Esophagus mucosa (tissue), 1 donor: ENCODE measurements at regions not wholly inside any gene's neighbourhood (a gene's known extent, or its start where the extent isn't known, plus 50 kb on each side); places are given as distances from the start of the nearest gene placed in this dataset.
"Not testable (repeated sequence)": the region's sequence is repeated elsewhere in the genome, so short reads cannot be mapped to it uniquely, and the experiment has no call there.

ENCODE experiments used
- ATAC-seq: fragments of 200-7000 bp; cut with Tn5 transposase; one replicate; pipeline ENCODE4 v1.9.1; 2020
- donor health status: DM: yes; HTN: yes; CAD: no.

GRCh38 chr5:89320421-89321277, 437.7 kb upstream of the MEF2C start:
- ATAC-seq: no peak

- not testable (repeated sequence) for ATAC-seq
These were observed 434.9 kb upstream of the MEF2C start for GRCh38 chr5:89317838-89318237.

- ATAC-seq: no peak
These were observed 432.5 kb upstream of the MEF2C start for GRCh38 chr5:89315286-89316100.

GRCh38 chr5:89313804-89314588, 431.0 kb upstream of the MEF2C start:
- no peak for ATAC-seq

GRCh38 chr5:89313044-89313443, 430.1 kb upstream of the MEF2C start:
- ATAC-seq: no peak

GRCh38 chr5:89309268-89309667, 426.3 kb upstream of the MEF2C start:
- ATAC-seq: no peak

GRCh38 chr5:89308606-89309040, 425.6 kb upstream of the MEF2C start:
- no peak for ATAC-seq

GRCh38 chr5:89307972-89308371, 425.0 kb upstream of the MEF2C start:
- no peak for ATAC-seq

DNA sequence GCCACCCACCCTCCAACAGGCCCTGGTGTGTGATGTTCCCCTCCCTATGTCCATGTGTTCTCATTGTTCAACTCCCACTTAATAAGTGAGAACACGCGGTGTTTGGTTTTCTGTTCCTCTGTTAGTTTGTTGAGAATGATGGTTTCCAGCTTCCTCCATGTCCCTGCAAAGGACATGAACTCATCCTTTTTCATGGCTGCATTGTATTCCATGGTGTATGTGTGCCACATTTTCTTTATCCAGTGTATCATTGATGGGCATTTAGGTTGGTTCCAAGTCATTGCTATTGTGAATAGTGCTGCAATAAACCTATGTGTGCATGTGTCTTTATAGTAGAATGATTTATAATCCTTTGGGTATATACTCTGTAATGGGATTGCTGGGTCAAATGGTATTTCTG, 424.2 kb upstream of the MEF2C start:
- ATAC-seq: not testable (repeated sequence)

DNA sequence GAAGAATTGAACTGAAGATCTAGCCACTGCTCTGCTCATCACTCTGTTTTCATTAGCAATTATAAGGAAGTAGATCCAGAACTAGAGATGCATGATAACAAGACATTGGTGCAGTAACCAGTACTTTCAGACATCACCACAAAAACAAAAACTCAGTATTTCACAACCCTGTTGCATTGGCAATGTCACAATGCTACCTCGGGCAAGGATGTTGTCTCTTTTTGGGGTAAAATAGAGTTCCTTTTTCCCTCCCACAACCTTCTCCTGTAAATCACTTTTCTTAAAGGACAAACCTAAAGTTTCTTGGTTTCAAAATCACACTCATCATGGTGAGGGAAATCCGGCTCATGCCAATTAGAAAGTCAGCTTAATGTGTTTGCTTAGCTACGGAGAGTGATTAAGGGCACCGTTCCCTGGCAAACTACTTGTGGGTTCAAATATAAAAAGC, 420.1 kb upstream of the MEF2C start:
- ATAC-seq: no peak

- ATAC-seq: no peak
These were observed 419.3 kb upstream of the MEF2C start for GRCh38 chr5:89302102-89302891.

- ATAC-seq: no peak
These were observed 418.5 kb upstream of the MEF2C start for GRCh38 chr5:89301321-89302025.

- no peak for ATAC-seq
These were observed 417.5 kb upstream of the MEF2C start for GRCh38 chr5:89300426-89300970.

DNA sequence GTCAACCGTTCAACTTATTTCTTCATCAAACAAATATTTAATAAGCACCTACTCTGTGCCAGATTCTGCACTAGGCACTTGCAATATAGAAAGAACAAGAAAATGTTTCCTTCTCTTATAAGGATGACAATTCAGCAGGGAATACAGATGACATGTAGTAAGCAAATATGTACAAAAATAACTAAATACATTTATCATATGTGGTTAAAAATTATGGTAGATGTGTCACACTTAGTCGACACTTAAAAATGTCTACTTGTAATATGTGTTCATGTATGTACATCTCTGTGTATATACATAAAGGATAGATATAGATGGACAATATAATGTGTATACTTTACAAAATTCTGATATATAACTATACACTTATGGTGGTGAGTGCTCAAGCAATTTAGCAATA, 417.0 kb upstream of the MEF2C start:
- no peak for ATAC-seq

- no peak for ATAC-seq
These were observed 414.1 kb upstream of the MEF2C start for GRCh38 chr5:89297066-89297465.

DNA sequence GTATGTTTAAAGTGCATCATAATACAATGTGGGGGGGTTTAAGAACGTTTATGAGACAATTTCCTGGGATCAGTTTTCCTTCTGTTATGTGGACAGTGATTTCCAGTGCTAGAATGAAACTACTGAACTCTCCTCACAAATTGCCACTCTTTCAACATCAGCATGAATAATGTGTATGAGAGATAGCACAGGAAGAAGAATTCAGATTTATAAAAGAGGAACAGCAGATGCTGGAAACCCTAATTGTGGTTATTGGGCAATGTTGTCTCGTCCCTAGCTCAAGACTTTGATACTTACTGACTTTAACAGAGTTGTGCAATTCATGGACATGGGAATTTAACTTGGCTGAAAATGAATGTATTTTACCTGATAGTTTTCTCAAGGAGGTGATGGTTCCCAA, 410.8 kb upstream of the MEF2C start:
- ATAC-seq: no peak

- no peak for ATAC-seq
These were observed 409.5 kb upstream of the MEF2C start for GRCh38 chr5:89292487-89292886.

DNA sequence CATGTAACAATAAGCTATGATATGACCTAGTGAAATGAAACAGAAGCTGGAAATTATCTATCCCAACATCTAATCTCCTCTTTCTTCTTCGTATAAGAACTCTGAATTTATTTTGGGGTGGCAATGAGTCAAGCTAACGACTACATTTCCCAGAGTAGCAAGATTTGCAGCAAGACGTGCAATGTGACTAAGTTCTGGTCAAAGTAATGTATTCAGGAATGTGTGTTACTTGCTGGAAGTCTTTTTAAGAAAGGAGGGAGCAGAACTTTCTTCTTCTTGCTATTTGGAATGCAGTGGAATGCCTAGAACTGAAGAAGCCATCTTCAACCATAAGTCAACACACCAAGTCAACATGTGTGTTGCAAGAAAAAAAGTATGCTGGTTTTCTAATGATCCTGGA, 406.6 kb upstream of the MEF2C start:
- no peak for ATAC-seq

GRCh38 chr5:89287964-89288363, 405.0 kb upstream of the MEF2C start:
- no peak for ATAC-seq

GRCh38 chr5:89286320-89286719, 403.3 kb upstream of the MEF2C start:
- no peak for ATAC-seq
